ENCODE measurements at regions not wholly inside any gene's neighbourhood (a gene's known extent, or its start where the extent isn't known, plus 50 kb on each side); places are given as distances from the start of the nearest gene placed in this dataset.

DNA sequence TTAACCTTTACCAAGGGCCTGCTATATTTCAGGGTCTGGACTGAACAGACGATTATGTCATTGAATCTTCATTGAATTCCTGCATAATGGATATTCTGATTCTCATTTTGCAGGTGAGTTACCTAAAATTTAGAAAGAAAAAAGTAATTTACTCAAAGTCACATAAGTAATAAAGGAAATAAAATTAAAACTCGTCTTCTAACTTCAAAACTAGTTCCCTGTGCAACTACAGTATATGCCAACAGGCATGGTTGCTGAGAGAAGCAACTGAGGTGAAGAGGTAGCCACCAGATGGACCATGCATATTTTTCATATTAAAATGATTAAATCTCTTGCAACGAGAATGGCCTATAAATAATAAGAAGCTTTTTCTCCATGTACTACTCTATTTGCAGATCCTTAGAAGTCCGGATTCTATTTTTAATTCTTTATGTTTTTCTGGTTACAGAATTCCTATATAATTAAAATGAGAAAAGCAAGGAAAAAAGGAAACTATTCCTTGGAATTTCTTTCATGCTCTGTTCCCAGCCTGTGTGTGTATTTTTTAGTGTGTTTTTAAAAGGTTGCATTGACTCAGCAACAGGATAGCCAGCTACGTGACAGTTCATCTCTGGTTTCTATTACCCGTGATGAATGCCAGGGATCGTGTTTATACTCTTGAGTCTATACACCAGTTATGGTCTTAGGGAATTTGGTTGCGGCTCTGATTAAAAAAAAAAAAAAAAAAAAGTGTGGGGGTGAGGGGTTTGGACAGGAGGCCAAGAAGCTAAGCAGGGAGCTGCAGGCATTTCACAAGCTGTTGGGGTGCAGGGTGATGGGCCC, 186.8 kb downstream of the ETS1 start:
- H3K27me3 Mint-ChIP-seq = no peaks in the 10 kb centered on the region
- no peaks in the 10 kb centered on the region for H3K36me3 Mint-ChIP-seq (ENCODE audit: low read depth)
- ChIA-PET CTCF (interaction anchor here (0.7 to 3.7 kb wide), 7 partner anchors 9 to 77 kb away, joined by 3 to 17 read pairs (median 4); no protein-coding TSS in a partner anchor), POLR2A (interaction anchor here (0.8 to 1.9 kb wide), 3 partner anchors 9 to 103 kb away, joined by 3 to 5 read pairs (median 4); no protein-coding TSS in a partner anchor)
- no peak overlapping the region for H3K4me3 Mint-ChIP-seq
- no peak overlapping the region for H3K27ac Mint-ChIP-seq
- peaks cover 6% of the 10 kb centered on the region for H3K9me3 Mint-ChIP-seq
- TF ChIP-seq, protein P1, sequence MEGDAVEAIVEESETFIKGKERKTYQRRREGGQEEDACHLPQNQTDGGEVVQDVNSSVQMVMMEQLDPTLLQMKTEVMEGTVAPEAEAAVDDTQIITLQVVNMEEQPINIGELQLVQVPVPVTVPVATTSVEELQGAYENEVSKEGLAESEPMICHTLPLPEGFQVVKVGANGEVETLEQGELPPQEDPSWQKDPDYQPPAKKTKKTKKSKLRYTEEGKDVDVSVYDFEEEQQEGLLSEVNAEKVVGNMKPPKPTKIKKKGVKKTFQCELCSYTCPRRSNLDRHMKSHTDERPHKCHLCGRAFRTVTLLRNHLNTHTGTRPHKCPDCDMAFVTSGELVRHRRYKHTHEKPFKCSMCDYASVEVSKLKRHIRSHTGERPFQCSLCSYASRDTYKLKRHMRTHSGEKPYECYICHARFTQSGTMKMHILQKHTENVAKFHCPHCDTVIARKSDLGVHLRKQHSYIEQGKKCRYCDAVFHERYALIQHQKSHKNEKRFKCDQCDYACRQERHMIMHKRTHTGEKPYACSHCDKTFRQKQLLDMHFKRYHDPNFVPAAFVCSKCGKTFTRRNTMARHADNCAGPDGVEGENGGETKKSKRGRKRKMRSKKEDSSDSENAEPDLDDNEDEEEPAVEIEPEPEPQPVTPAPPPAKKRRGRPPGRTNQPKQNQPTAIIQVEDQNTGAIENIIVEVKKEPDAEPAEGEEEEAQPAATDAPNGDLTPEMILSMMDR (IDR thresholded peaks at IDR 0.05) = no peak
- H3K4me1 Mint-ChIP-seq (ENCODE audit: low read depth) = peaks cover 27% of the 10 kb centered on the region
- intact Hi-C loops (cut with micrococcal nuclease) = no loop called here
- DNase-seq (no peak), ATAC-seq (no peak)

DNA sequence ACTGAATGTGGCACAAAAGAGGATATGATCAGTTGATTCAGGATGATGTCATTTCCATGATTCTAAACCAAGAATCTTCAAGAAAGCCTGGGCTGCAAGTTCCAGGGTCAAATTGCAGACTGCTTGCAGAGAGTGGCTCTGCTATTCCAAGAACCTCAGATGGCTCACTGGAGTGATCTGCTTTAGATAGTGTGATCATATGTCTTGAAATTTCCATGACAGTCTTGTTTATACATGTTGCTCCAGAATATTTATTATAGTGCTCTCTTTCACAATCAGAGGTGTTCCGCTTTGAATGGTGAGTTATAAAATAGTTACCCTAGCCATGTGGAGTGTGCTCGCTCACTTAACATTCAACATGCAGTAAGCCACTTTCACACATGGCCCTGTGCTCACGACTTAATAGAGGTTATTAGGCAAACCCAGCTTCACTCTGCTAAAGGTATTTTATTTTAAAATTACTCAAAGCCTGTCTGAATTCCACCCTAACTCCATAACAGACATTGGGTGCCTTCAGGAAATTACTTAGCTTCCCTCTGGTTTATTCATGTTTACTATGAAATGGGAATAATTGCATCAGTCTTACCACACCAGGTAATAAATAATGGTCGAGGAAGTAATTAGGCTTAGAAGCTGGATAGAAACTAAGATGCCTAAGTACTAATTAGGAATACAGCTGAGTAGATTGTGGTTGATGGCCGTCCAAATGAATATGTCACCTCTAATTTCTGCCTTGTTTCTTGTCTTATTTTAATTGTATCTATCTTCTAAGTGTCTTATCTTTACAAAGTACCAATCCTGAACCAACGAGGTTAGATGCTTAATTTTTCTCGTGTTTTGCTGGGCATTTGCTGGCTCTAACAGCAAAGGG, 187.9 kb downstream of the ETS1 start:
- peak; percentile 12 for DNase-seq
- H3K9me3 Mint-ChIP-seq = peaks cover 6% of the 10 kb centered on the region
- CTCF ChIA-PET = interaction anchor here (0.7 to 3.7 kb wide), 6 partner anchors 10 to 76 kb away, joined by 3 to 13 read pairs (median 4); no protein-coding TSS in a partner anchor
- no peak overlapping the region for H3K27ac Mint-ChIP-seq
- peak; percentile 71 for ATAC-seq
- H3K36me3 Mint-ChIP-seq (ENCODE audit: low read depth) = no peaks in the 10 kb centered on the region
- no peaks in the 10 kb centered on the region for H3K27me3 Mint-ChIP-seq
- no peak overlapping the region for H3K4me3 Mint-ChIP-seq
- intact Hi-C loops (cut with micrococcal nuclease) = no loop called here
- peaks cover 31% of the 10 kb centered on the region for H3K4me1 Mint-ChIP-seq (ENCODE audit: low read depth)
- TF ChIP-seq, protein P1 (IDR thresholded peaks at IDR 0.05) = no peak
- POLR2A ChIA-PET = interaction anchor here (0.8 to 1.9 kb wide), 3 partner anchors 15 to 226 kb away, joined by 3 to 5 read pairs (median 4); no protein-coding TSS in a partner anchor

DNA sequence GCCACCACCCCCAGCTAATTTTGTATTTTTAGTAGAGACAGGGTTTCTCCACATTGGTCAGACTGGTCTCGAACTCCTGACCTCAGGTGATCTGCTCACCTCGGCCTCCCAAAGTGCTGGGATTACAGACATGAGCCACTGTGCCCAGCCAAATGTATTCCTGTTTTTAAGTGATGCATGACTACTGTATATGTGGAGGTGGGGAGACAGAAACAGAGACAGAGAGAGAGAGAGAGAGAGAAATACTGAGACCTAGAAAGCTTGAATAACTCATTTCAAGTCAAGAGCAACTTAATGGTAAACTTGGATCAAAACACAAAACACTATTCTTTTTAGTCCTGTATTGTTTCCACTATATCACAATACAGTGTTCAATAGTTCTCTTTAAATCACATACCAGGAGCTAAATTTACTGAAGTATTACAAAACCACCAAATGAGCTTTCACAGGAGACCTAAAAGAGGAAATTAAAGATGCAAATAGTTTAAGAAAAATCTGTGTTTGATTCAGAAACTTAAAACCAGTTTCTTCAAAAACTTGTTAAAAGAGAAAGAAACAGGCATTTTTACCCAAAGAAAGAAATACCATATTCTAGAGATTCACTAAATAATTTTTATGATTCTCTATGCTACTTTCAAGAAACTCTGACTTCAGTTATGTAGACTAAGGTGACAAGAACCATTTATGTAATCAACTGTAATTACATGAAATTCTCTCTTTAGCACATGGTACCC, 188.7 kb downstream of the ETS1 start:
- ATAC-seq (no peak), DNase-seq (no peak)
- no peaks in the 10 kb centered on the region for H3K36me3 Mint-ChIP-seq (ENCODE audit: low read depth)
- peaks cover 30% of the 10 kb centered on the region for H3K4me1 Mint-ChIP-seq (ENCODE audit: low read depth)
- no peak overlapping the region for H3K4me3 Mint-ChIP-seq
- intact Hi-C loops (cut with micrococcal nuclease) = no loop called here
- ChIA-PET CTCF (interaction anchor here (1.4 to 1.6 kb wide), 2 partner anchors 18 to 75 kb away, joined by 4 read pairs; no protein-coding TSS in a partner anchor), POLR2A (interaction anchor here (0.8 to 1.8 kb wide), 3 partner anchors 14 to 226 kb away, joined by 3 to 6 read pairs (median 5); no protein-coding TSS in a partner anchor)
- TF ChIP-seq, protein P1 (IDR thresholded peaks at IDR 0.05) = no peak
- peaks cover 6% of the 10 kb centered on the region for H3K9me3 Mint-ChIP-seq
- H3K27ac Mint-ChIP-seq = peak overlapping the region; percentile 2
- H3K27me3 Mint-ChIP-seq = no peaks in the 10 kb centered on the region

DNA sequence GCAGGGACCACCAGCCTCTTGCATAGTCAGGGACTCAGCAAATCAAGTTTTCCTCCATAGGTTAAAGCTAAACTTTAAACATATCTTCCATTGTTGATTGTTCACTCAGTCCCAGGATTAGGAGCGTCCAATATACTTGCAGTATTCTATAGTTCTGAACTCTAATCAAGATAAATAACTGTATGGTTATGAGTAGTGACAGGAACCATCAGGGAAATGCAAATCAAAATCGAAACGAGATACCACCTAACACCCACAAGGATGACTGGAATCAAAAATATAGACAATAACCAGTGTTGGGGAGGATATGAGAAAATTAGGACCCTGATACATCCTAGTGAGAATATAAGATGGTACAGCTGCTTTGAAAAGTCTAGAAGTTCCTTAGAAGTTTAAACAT, 190.0 kb downstream of the ETS1 start:
- no peak for DNase-seq
- Mint-ChIP-seq H3K27ac (no peak overlapping the region), H3K27me3 (no peaks in the 10 kb centered on the region), H3K4me3 (no peak overlapping the region), H3K4me1 (ENCODE audit: low read depth) (peaks cover 36% of the 10 kb centered on the region), H3K9me3 (peaks cover 6% of the 10 kb centered on the region), H3K36me3 (ENCODE audit: low read depth) (no peaks in the 10 kb centered on the region)
- intact Hi-C loops (cut with micrococcal nuclease) = no loop called here
- TF ChIP-seq, protein P1 (IDR thresholded peaks at IDR 0.05) = no peak
- CTCF ChIA-PET = interaction anchor here (0.7 to 1.6 kb wide), 3 partner anchors 13 to 159 kb away, joined by 3 read pairs; no protein-coding TSS in a partner anchor
- ATAC-seq = no peak
- POLR2A ChIA-PET = interaction anchor here (1.8 kb wide), 1 partner anchor 74 kb away, joined by 6 read pairs; no protein-coding TSS in a partner anchor
